MM.1S (cell line): ENCODE measurements at regions not wholly inside any gene's neighbourhood (a gene's known extent, or its start where the extent isn't known, plus 50 kb on each side); places are given as distances from the start of the nearest gene placed in this dataset.

ENCODE experiments used
- CTCF ChIP-seq: fragments of 300-600 bp; sonication (generic); IDR thresholded peaks from 2 replicates; pipeline ENCODE4 v1.5.1; 2016; ENCODE audit warnings: antibody characterized with exemption, low read length, mixed read lengths
- EZH2 ChIP-seq: fragments of 300-600 bp; sonication (generic); optimal IDR thresholded peaks from 2 replicates; pipeline ENCODE3; 2017; ENCODE audit warnings: low read depth, mild to moderate bottlenecking, antibody characterized with exemption, low read length, mixed read lengths
- EZH2phosphoT487 ChIP-seq: fragments of 300-600 bp; sonication (generic); IDR thresholded peaks from 2 replicates; pipeline ENCODE4 v1.6.1; 2018; ENCODE audit warnings: antibody characterized with exemption, low read length

- TF ChIP-seq CTCF (no peak), EZH2 (no peak), EZH2phosphoT487 (no peak)
These were observed 70.8 kb downstream of the RAP2B start for GRCh38 chr3:153232851-153233271.
